Neural progenitor cell (in vitro differentiated cells): ENCODE measurements at regions not wholly inside any gene's neighbourhood (a gene's known extent, or its start where the extent isn't known, plus 50 kb on each side); places are given as distances from the start of the nearest gene placed in this dataset.

Experiments used
- CTCF ChIP-seq: fragments of 200-600 bp; sonication (generic); IDR thresholded peaks from 2 replicates; pipeline ENCODE4 v1.5.1; 2017; ENCODE audit warnings: antibody characterized with exemption, mild to moderate bottlenecking
- EZH2 ChIP-seq: fragments of 200-600 bp; sonication (generic); IDR thresholded peaks from 2 replicates; pipeline ENCODE4 v1.6.1; 2017; ENCODE audit warnings: antibody characterized with exemption, mild to moderate bottlenecking, moderate library complexity

- TF ChIP-seq EZH2 (no peak), CTCF (no peak)
These were observed 1362.8 kb downstream of the XPNPEP1 start for GRCh38 chr10:108560488-108560887.
